ENCODE measurements at regions not wholly inside any gene's neighbourhood (a gene's known extent, or its start where the extent isn't known, plus 50 kb on each side); places are given as distances from the start of the nearest gene placed in this dataset.

DNA sequence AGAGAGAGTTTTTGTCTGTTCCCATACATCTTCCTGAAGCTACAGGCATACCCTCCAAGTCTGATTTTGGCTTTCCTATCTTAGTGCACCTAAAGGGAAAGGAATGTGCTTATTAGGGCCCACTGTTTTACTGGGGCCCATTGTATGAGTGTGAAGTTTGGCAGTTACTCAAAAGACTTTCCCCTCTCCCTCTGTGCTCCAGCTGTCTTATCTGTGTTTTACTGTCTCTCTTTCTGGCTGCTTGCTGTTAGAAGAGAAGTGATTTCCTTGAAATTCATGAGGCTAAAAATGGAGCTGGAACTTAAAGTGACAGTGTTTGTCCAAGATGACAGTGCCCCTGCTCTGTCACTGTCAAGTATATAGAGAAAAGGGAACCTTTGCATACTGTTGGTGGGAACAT lies 436.2 kb downstream of the OCA2 start:
- CTCF ChIA-PET: no interaction called here
- TF ChIP-seq NR3C1 (CRISPR knock-in tag; conservative IDR thresholded peaks at IDR 0.05; ENCODE audit: low read depth) (no peak), NR2C2 (CRISPR knock-in tag; IDR thresholded peaks at IDR 0.05) (no peak), GABPB1 (CRISPR knock-in tag; IDR thresholded peaks at IDR 0.05) (no peak), CREM (CRISPR knock-in tag; IDR thresholded peaks at IDR 0.05) (no peak), TP53 (CRISPR knock-in tag; IDR thresholded peaks at IDR 0.05) (no peak), SOX15 (CRISPR knock-in tag; IDR thresholded peaks at IDR 0.05) (no peak), MYBL2 (CRISPR knock-in tag; IDR thresholded peaks at IDR 0.05) (no peak), MLX (CRISPR knock-in tag; IDR thresholded peaks at IDR 0.05) (no peak), NFE2L1 (CRISPR knock-in tag; IDR thresholded peaks at IDR 0.05) (no peak), TCF7 (CRISPR knock-in tag; IDR thresholded peaks at IDR 0.05; ENCODE audit: low read depth) (no peak), RELA (CRISPR knock-in tag; IDR thresholded peaks at IDR 0.05; ENCODE audit: borderline replicate concordance) (no peak), FOXJ3 (CRISPR knock-in tag; IDR thresholded peaks at IDR 0.05; ENCODE audit: borderline replicate concordance) (no peak)
- TF ChIP-seq, protein P1, sequence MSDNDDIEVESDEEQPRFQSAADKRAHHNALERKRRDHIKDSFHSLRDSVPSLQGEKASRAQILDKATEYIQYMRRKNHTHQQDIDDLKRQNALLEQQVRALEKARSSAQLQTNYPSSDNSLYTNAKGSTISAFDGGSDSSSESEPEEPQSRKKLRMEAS (CRISPR knock-in tag; IDR thresholded peaks at IDR 0.05): no peak
- TF ChIP-seq, protein P2, sequence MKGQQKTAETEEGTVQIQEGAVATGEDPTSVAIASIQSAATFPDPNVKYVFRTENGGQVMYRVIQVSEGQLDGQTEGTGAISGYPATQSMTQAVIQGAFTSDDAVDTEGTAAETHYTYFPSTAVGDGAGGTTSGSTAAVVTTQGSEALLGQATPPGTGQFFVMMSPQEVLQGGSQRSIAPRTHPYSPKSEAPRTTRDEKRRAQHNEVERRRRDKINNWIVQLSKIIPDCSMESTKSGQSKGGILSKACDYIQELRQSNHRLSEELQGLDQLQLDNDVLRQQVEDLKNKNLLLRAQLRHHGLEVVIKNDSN (CRISPR knock-in tag; IDR thresholded peaks at IDR 0.05): no peak
- TF ChIP-seq, protein P3, sequence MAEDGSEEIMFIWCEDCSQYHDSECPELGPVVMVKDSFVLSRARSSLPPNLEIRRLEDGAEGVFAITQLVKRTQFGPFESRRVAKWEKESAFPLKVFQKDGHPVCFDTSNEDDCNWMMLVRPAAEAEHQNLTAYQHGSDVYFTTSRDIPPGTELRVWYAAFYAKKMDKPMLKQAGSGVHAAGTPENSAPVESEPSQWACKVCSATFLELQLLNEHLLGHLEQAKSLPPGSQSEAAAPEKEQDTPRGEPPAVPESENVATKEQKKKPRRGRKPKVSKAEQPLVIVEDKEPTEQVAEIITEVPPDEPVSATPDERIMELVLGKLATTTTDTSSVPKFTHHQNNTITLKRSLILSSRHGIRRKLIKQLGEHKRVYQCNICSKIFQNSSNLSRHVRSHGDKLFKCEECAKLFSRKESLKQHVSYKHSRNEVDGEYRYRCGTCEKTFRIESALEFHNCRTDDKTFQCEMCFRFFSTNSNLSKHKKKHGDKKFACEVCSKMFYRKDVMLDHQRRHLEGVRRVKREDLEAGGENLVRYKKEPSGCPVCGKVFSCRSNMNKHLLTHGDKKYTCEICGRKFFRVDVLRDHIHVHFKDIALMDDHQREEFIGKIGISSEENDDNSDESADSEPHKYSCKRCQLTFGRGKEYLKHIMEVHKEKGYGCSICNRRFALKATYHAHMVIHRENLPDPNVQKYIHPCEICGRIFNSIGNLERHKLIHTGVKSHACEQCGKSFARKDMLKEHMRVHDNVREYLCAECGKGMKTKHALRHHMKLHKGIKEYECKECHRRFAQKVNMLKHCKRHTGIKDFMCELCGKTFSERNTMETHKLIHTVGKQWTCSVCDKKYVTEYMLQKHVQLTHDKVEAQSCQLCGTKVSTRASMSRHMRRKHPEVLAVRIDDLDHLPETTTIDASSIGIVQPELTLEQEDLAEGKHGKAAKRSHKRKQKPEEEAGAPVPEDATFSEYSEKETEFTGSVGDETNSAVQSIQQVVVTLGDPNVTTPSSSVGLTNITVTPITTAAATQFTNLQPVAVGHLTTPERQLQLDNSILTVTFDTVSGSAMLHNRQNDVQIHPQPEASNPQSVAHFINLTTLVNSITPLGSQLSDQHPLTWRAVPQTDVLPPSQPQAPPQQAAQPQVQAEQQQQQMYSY (CRISPR knock-in tag; IDR thresholded peaks at IDR 0.05): no peak
- peaks cover 22% of the 10 kb centered on the region for H3K36me3 Mint-ChIP-seq
- H3K4me3 Mint-ChIP-seq: no peak overlapping the region
- H3K27me3 Mint-ChIP-seq (ENCODE audit: low read depth): no peaks in the 10 kb centered on the region
- peaks cover 36% of the 10 kb centered on the region for H3K9me3 Mint-ChIP-seq
- H3K4me1 Mint-ChIP-seq: peaks cover 12% of the 10 kb centered on the region
- DNase-seq (ENCODE audit: low spot score) (no peak), ATAC-seq (no peak)
- no peak overlapping the region for H3K27ac Mint-ChIP-seq
- POLR2A ChIA-PET: no interaction called here

GRCh38 chr15:27660676-27661075 lies 438.4 kb downstream of the OCA2 start:
- TF ChIP-seq, protein P4, sequence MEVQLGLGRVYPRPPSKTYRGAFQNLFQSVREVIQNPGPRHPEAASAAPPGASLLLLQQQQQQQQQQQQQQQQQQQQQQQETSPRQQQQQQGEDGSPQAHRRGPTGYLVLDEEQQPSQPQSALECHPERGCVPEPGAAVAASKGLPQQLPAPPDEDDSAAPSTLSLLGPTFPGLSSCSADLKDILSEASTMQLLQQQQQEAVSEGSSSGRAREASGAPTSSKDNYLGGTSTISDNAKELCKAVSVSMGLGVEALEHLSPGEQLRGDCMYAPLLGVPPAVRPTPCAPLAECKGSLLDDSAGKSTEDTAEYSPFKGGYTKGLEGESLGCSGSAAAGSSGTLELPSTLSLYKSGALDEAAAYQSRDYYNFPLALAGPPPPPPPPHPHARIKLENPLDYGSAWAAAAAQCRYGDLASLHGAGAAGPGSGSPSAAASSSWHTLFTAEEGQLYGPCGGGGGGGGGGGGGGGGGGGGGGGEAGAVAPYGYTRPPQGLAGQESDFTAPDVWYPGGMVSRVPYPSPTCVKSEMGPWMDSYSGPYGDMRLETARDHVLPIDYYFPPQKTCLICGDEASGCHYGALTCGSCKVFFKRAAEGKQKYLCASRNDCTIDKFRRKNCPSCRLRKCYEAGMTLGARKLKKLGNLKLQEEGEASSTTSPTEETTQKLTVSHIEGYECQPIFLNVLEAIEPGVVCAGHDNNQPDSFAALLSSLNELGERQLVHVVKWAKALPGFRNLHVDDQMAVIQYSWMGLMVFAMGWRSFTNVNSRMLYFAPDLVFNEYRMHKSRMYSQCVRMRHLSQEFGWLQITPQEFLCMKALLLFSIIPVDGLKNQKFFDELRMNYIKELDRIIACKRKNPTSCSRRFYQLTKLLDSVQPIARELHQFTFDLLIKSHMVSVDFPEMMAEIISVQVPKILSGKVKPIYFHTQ (CRISPR knock-in tag; IDR thresholded peaks at IDR 0.05): no peak
- TF ChIP-seq JUN (CRISPR knock-in tag; IDR thresholded peaks at IDR 0.05) (no peak), ZNF416 (CRISPR knock-in tag; IDR thresholded peaks at IDR 0.05) (no peak), FOXJ3 (CRISPR knock-in tag; IDR thresholded peaks at IDR 0.05; ENCODE audit: borderline replicate concordance) (no peak), ZNF423 (CRISPR knock-in tag; IDR thresholded peaks at IDR 0.05) (no peak)
- ATAC-seq: no peak
- Mint-ChIP-seq H3K27me3 (ENCODE audit: low read depth) (0 out of 2 replicates have a peak, but pooled peaks cover 2% of the 10 kb centered on the region), H3K27ac (no peak overlapping the region), H3K9me3 (peaks cover 54% of the 10 kb centered on the region), H3K36me3 (peaks cover 33% of the 10 kb centered on the region), H3K4me1 (peaks cover 10% of the 10 kb centered on the region), H3K4me3 (no peak overlapping the region)
- ChIA-PET POLR2A (no interaction called here), CTCF (no interaction called here)
- no peak for DNase-seq (ENCODE audit: low spot score)

All from WTC11 (cell line).